T-helper 17 cell (primary cell): ENCODE measurements at regions not wholly inside any gene's neighbourhood (a gene's known extent, or its start where the extent isn't known, plus 50 kb on each side); places are given as distances from the start of the nearest gene placed in this dataset.
"Not testable (repeated sequence)": the region's sequence is repeated elsewhere in the genome, so short reads cannot be mapped to it uniquely, and the experiment has no call there.

ENCODE experiments used
- ATAC-seq: fragments of 150-1000 bp; cut with Tn5 transposase; 2 replicates; pipeline ENCODE4 v1.10.0; 2021; ENCODE audit warnings: mild to moderate bottlenecking, moderate library complexity
- DNase-seq, 3 donors: peaks; one replicate each; pipeline versions ENCODE4 v3.0.0 to v3.0.0-alpha.2; 2020 to 2021
- H3K9me3 ChIP-seq: one replicate; pipeline ENCODE4 v1.7.0; 2013; ENCODE audit warnings: low read length, mild to moderate bottlenecking; ENCODE audit not compliant: control insufficient read depth, poor library complexity, severe bottlenecking
- H3K27ac Mint-ChIP-seq: one replicate; pipeline ENCODE4 v1.8.0; 2022; ENCODE audit warnings: mild to moderate bottlenecking, moderate library complexity, mixed read lengths
- H3K27me3 Mint-ChIP-seq: one replicate; pipeline ENCODE4 v1.8.0; 2022; ENCODE audit warnings: mixed read lengths
- H3K36me3 Mint-ChIP-seq: one replicate; pipeline ENCODE4 v1.8.0; 2022; ENCODE audit warnings: low read depth, mixed read lengths
- H3K4me1 Mint-ChIP-seq: one replicate; pipeline ENCODE4 v1.8.0; 2022; ENCODE audit warnings: mild to moderate bottlenecking, mixed read lengths
- H3K4me3 Mint-ChIP-seq: one replicate; pipeline ENCODE4 v1.8.0; 2022; ENCODE audit warnings: mild to moderate bottlenecking, moderate library complexity, mixed read lengths

GRCh38 chr13:42373048-42373812 is 101.3 kb downstream of the AKAP11 start:
- no peaks in the 10 kb centered on the region for H3K9me3 ChIP-seq
- Mint-ChIP-seq H3K4me3 (no peak overlapping the region), H3K36me3 (peaks cover 2% of the 10 kb centered on the region), H3K27ac (no peak overlapping the region), H3K4me1 (peaks cover 15% of the 10 kb centered on the region), H3K27me3 (no peaks in the 10 kb centered on the region)
- DNase-seq (no peak), ATAC-seq (no peak)

GRCh38 chr13:42375663-42376062 is 103.7 kb downstream of the AKAP11 start:
- DNase-seq (no peak), ATAC-seq (no peak)
- Mint-ChIP-seq H3K27me3 (no peaks in the 10 kb centered on the region), H3K27ac (no peak overlapping the region), H3K4me1 (peaks cover 9% of the 10 kb centered on the region), H3K36me3 (peaks cover 2% of the 10 kb centered on the region), H3K4me3 (no peak overlapping the region)
- no peaks in the 10 kb centered on the region for H3K9me3 ChIP-seq

GRCh38 chr13:42377640-42378382 is 105.9 kb downstream of the AKAP11 start:
- DNase-seq (no peak), ATAC-seq (peak; percentile 81)
- no peaks in the 10 kb centered on the region for H3K36me3 Mint-ChIP-seq
- no peaks in the 10 kb centered on the region for H3K27me3 Mint-ChIP-seq
- no peaks in the 10 kb centered on the region for H3K9me3 ChIP-seq
- no peak overlapping the region for H3K4me3 Mint-ChIP-seq
- H3K27ac Mint-ChIP-seq = peak overlapping the region; percentile 53
- H3K4me1 Mint-ChIP-seq = peaks cover 9% of the 10 kb centered on the region

- Mint-ChIP-seq H3K4me1 (peaks cover 9% of the 10 kb centered on the region), H3K27ac (peak overlapping the region; percentile 9), H3K36me3 (no peaks in the 10 kb centered on the region), H3K4me3 (no peak overlapping the region), H3K27me3 (no peaks in the 10 kb centered on the region)
- ATAC-seq = no peak
- no peaks in the 10 kb centered on the region for H3K9me3 ChIP-seq
- DNase-seq = no peak
These were observed 106.4 kb downstream of the AKAP11 start for GRCh38 chr13:42378383-42378780.

GRCh38 chr13:42379241-42379640 is 107.3 kb downstream of the AKAP11 start:
- no peak overlapping the region for H3K27ac Mint-ChIP-seq
- ATAC-seq (no peak), DNase-seq (no peak)
- no peak overlapping the region for H3K4me3 Mint-ChIP-seq
- H3K36me3 Mint-ChIP-seq = no peaks in the 10 kb centered on the region
- H3K9me3 ChIP-seq = no peaks in the 10 kb centered on the region
- H3K27me3 Mint-ChIP-seq = no peaks in the 10 kb centered on the region
- H3K4me1 Mint-ChIP-seq = peaks cover 9% of the 10 kb centered on the region

- H3K36me3 Mint-ChIP-seq = no peaks in the 10 kb centered on the region
- H3K4me1 Mint-ChIP-seq = peaks cover 8% of the 10 kb centered on the region
- no peaks in the 10 kb centered on the region for H3K9me3 ChIP-seq
- no peaks in the 10 kb centered on the region for H3K27me3 Mint-ChIP-seq
- no peak overlapping the region for H3K27ac Mint-ChIP-seq
- H3K4me3 Mint-ChIP-seq = no peak overlapping the region
- DNase-seq (no peak), ATAC-seq (peak; percentile 47)
These were observed 108.6 kb downstream of the AKAP11 start for GRCh38 chr13:42380420-42381164.

GRCh38 chr13:42381165-42381425 is 109.1 kb downstream of the AKAP11 start:
- H3K4me3 Mint-ChIP-seq = no peak overlapping the region
- no peak overlapping the region for H3K27ac Mint-ChIP-seq
- no peaks in the 10 kb centered on the region for H3K27me3 Mint-ChIP-seq
- ATAC-seq = no peak
- peaks cover 5% of the 10 kb centered on the region for H3K4me1 Mint-ChIP-seq
- no peaks in the 10 kb centered on the region for H3K9me3 ChIP-seq
- DNase-seq = no peak
- no peaks in the 10 kb centered on the region for H3K36me3 Mint-ChIP-seq

GRCh38 chr13:42381426-42381825 is 109.5 kb downstream of the AKAP11 start:
- not testable (repeated sequence) for H3K4me1 Mint-ChIP-seq, ATAC-seq, DNase-seq, H3K27ac Mint-ChIP-seq, H3K4me3 Mint-ChIP-seq, H3K27me3 Mint-ChIP-seq, H3K36me3 Mint-ChIP-seq, H3K9me3 ChIP-seq

GRCh38 chr13:42383025-42383424 is 111.1 kb downstream of the AKAP11 start:
- Mint-ChIP-seq H3K4me1 (peaks cover 5% of the 10 kb centered on the region), H3K4me3 (no peak overlapping the region), H3K27ac (no peak overlapping the region), H3K27me3 (no peaks in the 10 kb centered on the region), H3K36me3 (no peaks in the 10 kb centered on the region)
- no peaks in the 10 kb centered on the region for H3K9me3 ChIP-seq
- ATAC-seq (no peak), DNase-seq (no peak)

GRCh38 chr13:42384265-42384664 is 112.3 kb downstream of the AKAP11 start:
- Mint-ChIP-seq H3K36me3 (no peaks in the 10 kb centered on the region), H3K4me3 (no peak overlapping the region), H3K27me3 (no peaks in the 10 kb centered on the region), H3K27ac (no peak overlapping the region), H3K4me1 (peaks cover 10% of the 10 kb centered on the region)
- ATAC-seq = no peak
- DNase-seq = no peak
- no peaks in the 10 kb centered on the region for H3K9me3 ChIP-seq

- H3K27me3 Mint-ChIP-seq = no peaks in the 10 kb centered on the region
- H3K36me3 Mint-ChIP-seq = no peaks in the 10 kb centered on the region
- no peak overlapping the region for H3K4me3 Mint-ChIP-seq
- H3K4me1 Mint-ChIP-seq = peaks cover 30% of the 10 kb centered on the region
- ATAC-seq (no peak), DNase-seq (no peak)
- no peak overlapping the region for H3K27ac Mint-ChIP-seq
- no peaks in the 10 kb centered on the region for H3K9me3 ChIP-seq
These were observed 116.4 kb downstream of the AKAP11 start for GRCh38 chr13:42388326-42388725.

- Mint-ChIP-seq H3K27ac (no peak overlapping the region), H3K27me3 (no peaks in the 10 kb centered on the region), H3K4me3 (no peak overlapping the region), H3K4me1 (peaks cover 36% of the 10 kb centered on the region), H3K36me3 (no peaks in the 10 kb centered on the region)
- no peaks in the 10 kb centered on the region for H3K9me3 ChIP-seq
- DNase-seq = no peak
- no peak for ATAC-seq
These were observed 117.1 kb downstream of the AKAP11 start for GRCh38 chr13:42389041-42389440.

- no peak for DNase-seq
- H3K27ac Mint-ChIP-seq = peak overlapping the region; percentile 91
- no peaks in the 10 kb centered on the region for H3K9me3 ChIP-seq
- peaks cover 58% of the 10 kb centered on the region for H3K4me1 Mint-ChIP-seq
- no peaks in the 10 kb centered on the region for H3K27me3 Mint-ChIP-seq
- peak overlapping the region; percentile 28 for H3K4me3 Mint-ChIP-seq
- no peak for ATAC-seq
- H3K36me3 Mint-ChIP-seq = no peaks in the 10 kb centered on the region
These were observed 120.2 kb downstream of the AKAP11 start for GRCh38 chr13:42392180-42392579.
